H1 (cell line): ENCODE measurements at regions not wholly inside any gene's neighbourhood (a gene's known extent, or its start where the extent isn't known, plus 50 kb on each side); places are given as distances from the start of the nearest gene placed in this dataset.

Experiments
- CHD7 ChIP-seq: fragments of 300-600 bp; sonication (generic); IDR thresholded peaks from 2 replicates; pipeline ENCODE4 v1.7.1; 2012; ENCODE audit warnings: low read length, moderate library complexity, mild to moderate bottlenecking, inconsistent platforms; ENCODE audit not compliant: insufficient replicate concordance
- EGR1 ChIP-seq: IDR thresholded peaks from 2 replicates; pipeline ENCODE4 v1.6.1; 2011; ENCODE audit warnings: low read depth, low read length, borderline replicate concordance
- EZH2 ChIP-seq: fragments of 200-600 bp; sonication (generic); IDR thresholded peaks from 2 replicates; pipeline ENCODE4 v1.7.1; 2012; ENCODE audit warnings: low read depth, mild to moderate bottlenecking, moderate library complexity, low read length, inconsistent platforms; ENCODE audit not compliant: severe bottlenecking
- POLR2A ChIP-seq, 2 experiments: IDR thresholded peaks; 1 replicate in 1 of 2; 2 replicates in 1 of 2; pipeline ENCODE4 v1.6.1; 2011; ENCODE audit warnings: low read depth in 2 of 2, low read length in 2 of 2, mild to moderate bottlenecking in 2 of 2; ENCODE audit errors: control extremely low read depth in 1 of 2
- RAD21 ChIP-seq, 2 experiments: IDR thresholded peaks in 1 of 2; conservative IDR thresholded peaks in 1 of 2; 2 replicates each; pipeline ENCODE4 v1.6.1; 2011; ENCODE audit warnings: low read depth in 2 of 2, low read length in 2 of 2, improper control_type of control experiment in 1 of 2, inconsistent platforms in 1 of 2, mild to moderate bottlenecking in 1 of 2, moderate library complexity in 1 of 2
- RBBP5 ChIP-seq: IDR thresholded peaks from 2 replicates; pipeline ENCODE4 v1.7.1; 2012; ENCODE audit warnings: low read depth, mild to moderate bottlenecking, inconsistent platforms, low read length, moderate library complexity, borderline replicate concordance
- SAP30 ChIP-seq: fragments of 300-600 bp; sonication (generic); IDR thresholded peaks from 2 replicates; pipeline ENCODE4 v1.7.1; 2012; ENCODE audit warnings: low read length, moderate library complexity, mild to moderate bottlenecking, inconsistent platforms; ENCODE audit not compliant: insufficient read depth, insufficient replicate concordance

DNA sequence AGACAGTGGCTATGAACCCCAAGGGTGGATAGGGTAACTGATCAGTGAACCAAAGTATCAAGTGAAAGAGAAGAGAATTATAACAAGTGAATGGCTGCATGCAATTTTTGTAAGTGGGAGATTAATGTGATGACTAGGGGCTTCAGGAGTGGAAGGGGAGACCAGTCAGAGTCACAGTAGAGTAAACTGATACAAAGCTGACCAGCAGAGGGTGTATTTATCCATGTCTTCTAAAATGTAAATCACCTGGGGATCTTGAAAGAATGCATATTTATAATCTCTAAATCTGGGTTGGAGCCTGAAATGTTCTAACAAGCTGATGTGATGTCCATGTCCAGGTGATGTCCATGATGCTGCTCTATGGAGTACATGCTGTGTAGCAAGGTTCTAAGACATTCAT is 1351.3 kb upstream of the CHAC2 start (continued):
- no peak for TF ChIP-seq CHD7
- TF ChIP-seq EZH2: no peak
- TF ChIP-seq POLR2A (IDR thresholded peaks at IDR 0.05; ENCODE audit: control extremely low read depth in 1 of 2, low read depth in 2 of 2, low read length in 2 of 2): no peak
- TF ChIP-seq SAP30: no peak
- TF ChIP-seq EGR1: no peak
- TF ChIP-seq RBBP5: no peak
- TF ChIP-seq RAD21 (IDR thresholded peaks at IDR 0.05 in 1 of 2, conservative IDR thresholded peaks at IDR 0.05 in 1 of 2; ENCODE audit: low read depth in 2 of 2, low read length in 2 of 2): peak; percentile 49 to 53
